Stimulated activated CD4-positive, alpha-beta T cell treated with anti-CD3 and anti-CD28 coated beads, Interleukin-15, amount 100 ng/mL, for 1 hour (primary cell): ENCODE measurements at regions not wholly inside any gene's neighbourhood (a gene's known extent, or its start where the extent isn't known, plus 50 kb on each side); places are given as distances from the start of the nearest gene placed in this dataset.

Source experiments
- DNase-seq, 2 donors: peaks; one replicate each; pipeline ENCODE4 v3.0.0-alpha.2; 2020; ENCODE audit warnings: low read depth in 1 of 2, low spot score in 1 of 2

DNA sequence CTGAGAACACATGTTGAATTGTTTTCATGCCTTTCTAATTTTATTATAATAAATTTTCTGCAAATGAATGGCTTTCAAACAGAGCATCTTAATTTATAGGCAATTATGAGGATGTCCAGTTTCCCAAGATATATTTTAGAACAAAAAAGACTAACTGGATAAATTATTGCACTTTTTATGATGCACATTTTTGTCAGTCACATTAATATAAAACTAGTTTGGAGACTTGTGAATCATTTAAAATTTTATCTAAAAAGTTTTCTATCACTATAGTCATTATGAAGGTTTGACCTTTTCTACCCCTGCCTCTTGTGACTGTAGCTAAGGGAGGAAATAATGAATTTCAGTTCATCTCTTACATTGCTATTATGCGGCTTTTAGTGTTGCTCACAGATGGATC lies 393.8 kb downstream of the TAF11L14 start:
- no peak for DNase-seq

- no peak for DNase-seq
These were observed 398.5 kb downstream of the TAF11L14 start for GRCh38 chr5:18032744-18033143.

DNA sequence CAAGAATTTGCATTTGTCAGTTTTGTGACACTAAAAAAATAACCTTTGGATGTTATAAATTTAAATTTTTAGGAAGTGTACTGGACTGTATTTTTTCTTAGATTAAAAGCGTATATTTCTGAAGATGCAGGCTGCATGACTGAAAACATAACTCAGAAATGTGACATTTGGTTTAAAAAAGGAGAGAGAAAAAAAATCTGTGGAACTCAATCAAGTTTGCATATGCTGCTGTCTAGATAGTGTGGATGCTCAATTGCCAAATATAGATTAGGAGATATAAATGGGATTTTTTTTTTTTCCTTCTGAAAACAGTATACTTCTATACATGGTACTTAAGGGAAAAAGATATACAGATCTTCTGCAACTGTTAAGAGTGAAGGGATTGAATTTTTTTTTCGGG lies 402.3 kb downstream of the TAF11L14 start:
- no peak for DNase-seq

DNA sequence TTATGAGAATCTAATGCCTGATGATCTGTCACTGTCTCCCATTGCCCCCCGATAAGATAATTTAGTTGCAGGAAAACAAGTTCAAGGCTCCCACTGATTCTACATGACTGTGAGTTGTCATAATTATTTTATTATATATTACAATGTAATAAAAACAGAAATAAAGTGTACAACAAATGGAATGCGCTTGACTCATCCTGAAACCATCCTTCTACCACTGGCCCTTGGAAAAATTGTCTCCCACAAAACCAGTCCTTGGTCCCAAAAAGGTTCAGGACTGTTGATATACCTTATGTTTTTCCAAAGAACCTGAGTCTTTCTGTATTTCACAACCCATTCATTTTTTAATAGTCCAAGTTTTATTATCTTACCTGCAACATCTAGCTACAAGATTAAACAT lies 403.5 kb downstream of the TAF11L14 start:
- no peak for DNase-seq

DNA sequence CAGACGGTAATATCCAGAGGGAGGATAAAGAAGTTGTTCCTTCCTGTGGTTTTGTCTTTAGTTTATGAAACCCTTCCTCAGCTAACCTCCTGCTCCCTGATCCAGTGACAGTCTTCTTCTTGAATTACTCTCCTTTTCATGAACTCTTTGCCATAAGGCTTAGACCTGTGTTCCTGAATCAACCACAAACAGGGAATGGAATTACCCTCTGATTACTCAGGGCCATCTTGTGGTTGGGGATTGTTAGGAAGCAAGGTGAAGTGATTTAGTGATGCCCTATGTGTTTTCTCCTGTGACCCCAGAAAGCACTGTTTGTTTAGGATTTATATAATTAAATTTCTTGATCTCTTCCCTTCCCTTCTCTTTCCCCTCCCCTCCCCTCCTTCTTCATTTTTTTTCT lies 409.1 kb downstream of the TAF11L14 start:
- DNase-seq, result no peak

DNA sequence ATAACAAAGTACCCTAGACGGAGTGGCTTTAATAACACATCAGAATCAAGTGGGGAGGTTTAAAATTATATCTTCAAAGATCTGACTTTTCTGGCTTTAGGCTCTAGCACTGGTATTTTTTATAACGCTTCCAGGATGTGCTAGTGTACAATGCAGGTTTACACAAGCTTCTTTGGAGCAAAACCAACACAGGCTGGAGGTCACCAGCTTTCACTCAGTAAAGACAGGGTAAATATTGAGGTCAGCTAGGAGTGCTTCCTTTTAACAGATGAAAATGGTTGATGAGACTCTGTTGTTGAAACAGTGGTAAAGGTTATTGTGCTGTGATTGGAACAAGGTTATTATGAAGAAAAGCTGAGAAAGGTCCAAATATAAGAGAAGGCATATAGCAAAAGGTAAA lies 414.2 kb downstream of the TAF11L14 start:
- no peak for DNase-seq

DNA sequence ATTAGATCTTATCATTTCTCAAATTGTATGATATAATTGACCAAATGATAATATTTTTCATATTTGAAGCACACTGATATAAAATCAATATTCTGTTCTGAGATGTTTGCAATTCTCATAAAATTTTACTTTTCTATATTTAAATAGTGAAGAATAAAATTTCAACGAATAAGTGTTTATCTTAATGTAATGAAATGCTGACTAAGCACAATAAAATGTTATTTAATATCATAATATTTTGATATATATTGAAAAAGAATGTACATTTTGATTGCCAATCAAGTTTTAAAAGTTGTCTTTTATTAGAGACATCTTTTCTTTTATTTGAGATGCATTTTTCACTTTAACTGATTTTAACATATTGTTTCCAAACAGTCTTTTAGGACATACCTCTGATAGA lies 416.1 kb downstream of the TAF11L14 start:
- DNase-seq, result no peak

DNA sequence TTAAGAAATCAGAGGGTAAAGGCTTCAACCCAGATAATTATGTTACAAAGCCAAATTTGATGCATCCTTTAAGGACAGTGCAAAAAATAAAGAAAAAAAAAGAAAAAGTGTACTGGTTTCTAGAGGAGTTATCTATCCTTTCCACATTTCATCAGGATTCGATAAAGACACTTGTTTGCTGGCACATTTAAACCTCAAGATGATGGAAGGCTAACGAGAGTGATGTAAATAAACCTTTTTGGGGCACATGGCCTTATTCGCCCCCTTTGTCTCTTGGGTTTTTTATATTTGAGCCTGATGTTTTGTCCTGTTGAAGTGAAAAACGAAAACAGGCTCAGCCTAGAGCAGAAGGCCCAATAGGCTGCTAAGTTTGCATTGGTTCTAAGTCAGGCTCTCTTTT lies 416.5 kb downstream of the TAF11L14 start:
- no peak for DNase-seq

- DNase-seq, result no peak
These were observed 417.7 kb downstream of the TAF11L14 start for GRCh38 chr5:18051953-18052352.

- DNase-seq, result no peak
These were observed 418.3 kb downstream of the TAF11L14 start for GRCh38 chr5:18052569-18052968.

DNA sequence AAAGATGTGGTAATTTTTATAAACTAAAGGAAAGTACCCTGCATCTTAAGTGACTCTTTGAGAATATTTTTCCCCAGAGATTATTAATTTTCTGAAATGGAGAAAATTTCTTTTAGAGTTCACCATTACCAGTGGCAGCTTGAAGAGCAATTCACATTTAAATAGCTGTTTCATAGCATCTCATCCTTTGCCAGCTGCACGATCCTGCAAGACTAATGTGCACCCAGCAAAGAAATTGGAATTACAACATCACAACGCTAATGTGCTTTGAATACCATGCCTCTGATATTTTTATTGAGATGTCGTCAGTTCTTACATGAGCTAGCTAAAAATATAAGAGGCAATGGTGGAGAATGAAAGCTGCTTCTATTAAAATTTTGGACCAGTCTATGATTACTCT lies 423.5 kb downstream of the TAF11L14 start:
- DNase-seq, result no peak

DNA sequence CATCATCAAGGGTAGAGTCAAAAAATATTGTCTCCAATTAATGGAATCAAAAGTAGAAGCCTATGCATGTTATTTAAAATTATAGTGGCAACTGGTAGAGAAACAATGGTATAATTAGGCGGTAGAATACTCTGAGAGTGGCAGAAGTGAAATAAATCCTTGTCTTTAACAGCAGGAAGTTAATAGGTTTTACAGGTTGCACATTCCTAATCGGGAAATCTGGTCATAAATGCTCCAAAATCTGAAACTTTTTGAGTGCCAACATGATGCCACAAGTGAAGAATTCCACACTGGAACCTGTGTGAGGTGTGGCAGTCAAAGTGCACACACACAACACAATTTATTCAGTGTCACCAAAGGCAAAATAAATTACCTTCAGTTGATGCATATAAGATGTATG lies 433.4 kb downstream of the TAF11L14 start:
- no peak for DNase-seq

DNA sequence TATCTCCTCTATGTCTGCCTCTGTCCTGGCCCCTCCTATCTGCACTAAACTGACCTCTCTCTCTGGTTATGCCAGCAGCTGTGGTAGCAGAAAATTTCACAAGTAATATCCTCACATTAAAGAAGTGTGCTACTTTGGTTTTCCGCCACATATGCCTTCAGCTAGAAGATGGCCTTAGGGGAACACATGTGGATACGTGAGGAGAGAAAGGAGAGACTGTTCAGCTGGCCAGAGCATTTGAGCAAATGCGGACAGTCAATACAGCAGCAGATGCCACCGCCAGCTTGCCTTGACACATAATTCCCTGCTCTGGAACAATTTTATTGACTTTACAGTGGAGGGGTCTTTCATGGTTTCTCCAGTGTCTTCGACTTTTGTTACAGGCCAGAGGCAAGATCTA lies 434.6 kb downstream of the TAF11L14 start:
- no peak for DNase-seq

DNA sequence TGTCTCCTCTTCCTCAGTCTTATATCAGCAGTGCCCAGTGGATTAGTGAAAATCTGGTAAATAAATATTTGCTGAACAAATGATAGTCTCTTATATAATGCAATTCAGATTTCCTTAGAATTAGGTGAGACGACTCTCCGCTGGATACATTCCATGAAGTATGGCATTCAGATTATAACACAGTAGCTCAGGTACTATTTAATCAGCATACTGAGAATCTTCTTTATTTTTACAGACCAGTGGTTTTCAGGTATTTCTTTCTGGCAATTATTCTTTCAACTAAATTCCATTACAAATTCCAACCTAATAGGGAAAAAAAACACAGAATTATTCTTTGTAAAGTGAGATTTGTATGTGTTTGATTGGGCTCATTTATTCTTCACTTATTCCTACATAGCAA lies 435.5 kb downstream of the TAF11L14 start:
- DNase-seq, result no peak

- no peak for DNase-seq
These were observed 438.3 kb downstream of the TAF11L14 start for GRCh38 chr5:18072600-18072999.

DNA sequence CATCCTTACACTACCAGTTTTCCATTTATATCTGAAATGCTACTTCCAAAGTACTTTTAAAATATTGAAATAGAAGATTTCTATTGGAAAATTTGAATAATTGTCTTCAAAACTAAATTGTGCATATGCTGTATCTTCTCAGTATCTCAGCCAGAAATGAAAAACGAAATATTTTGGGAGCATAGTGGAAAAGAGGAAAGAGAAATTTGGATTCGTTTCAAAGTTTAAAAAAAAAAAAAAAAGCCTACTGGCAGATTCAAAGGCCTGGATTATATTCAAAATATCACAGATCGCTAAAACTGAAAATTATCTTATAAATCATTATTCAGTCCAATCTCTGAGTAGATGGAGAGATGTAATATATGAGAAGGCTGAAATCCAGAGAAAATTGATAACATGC lies 440.7 kb downstream of the TAF11L14 start:
- DNase-seq, result no peak

DNA sequence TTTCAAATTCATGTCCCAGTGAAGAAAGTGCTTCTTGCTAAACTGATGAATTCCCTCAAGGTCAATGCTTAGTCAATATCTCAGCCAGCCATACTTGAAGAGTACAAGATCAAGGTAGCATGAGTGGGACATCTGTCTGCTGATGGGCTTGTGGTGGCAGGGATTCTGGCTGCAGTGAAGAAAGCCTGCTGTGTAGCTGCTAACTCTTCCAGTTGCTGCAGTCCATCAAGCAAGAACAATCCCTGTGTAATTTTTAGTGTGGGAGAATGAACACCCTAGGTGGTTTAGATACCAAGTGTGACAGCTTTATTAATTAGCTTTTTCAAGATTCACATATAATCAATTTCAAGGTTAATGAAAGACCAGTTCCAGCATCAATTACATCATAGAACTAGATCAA lies 443.9 kb downstream of the TAF11L14 start:
- DNase-seq, result no peak

- DNase-seq, result no peak
These were observed 445.6 kb downstream of the TAF11L14 start for GRCh38 chr5:18079831-18080230.

DNA sequence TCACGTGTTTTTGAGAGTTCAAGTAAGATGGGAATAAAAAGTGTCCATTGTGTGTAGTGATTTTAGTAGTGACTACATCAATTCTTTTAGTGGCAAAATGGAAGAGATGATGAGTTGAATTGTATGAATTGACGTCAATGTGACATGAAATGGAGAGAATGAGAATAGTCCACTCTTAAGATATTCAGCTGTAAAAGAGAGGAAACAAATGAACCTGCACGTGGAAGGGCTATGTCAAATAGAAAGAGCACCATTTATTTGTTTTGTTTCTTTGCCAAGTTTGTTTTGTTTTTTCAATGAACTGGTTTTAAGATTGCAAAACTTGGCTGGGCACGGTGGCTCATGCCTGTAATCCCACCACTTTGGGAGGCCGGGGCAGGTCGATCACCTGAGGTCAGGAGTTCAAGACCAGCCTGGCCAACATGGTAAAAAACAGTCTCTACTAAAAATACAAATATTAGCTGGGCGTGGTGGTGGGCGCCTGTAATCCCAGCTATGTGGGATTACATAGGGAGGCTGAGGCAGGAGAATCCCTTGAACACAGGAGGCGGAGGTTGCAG lies 453.8 kb downstream of the TAF11L14 start:
- no peak for DNase-seq

- DNase-seq, result no peak
These were observed 455.9 kb downstream of the TAF11L14 start for GRCh38 chr5:18090177-18090576.

DNA sequence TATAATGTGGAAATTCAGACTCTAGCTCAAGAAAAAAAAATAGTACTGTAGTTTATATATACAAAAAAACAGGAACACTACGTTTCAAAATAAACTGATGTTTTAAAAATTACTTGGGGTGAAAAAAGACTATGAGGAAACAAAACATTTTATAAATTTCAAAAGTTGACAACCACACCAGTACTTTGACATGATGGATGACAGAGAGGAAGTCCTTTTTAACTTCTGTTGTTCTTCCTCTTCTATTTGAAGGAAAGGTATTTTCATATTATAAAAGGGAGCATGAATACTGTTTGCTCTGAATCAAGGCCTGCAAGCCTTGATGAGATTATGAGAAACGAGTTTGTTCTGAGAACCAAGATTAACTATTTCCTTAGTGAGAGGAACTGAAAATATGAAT lies 456.9 kb downstream of the TAF11L14 start:
- no peak for DNase-seq

DNA sequence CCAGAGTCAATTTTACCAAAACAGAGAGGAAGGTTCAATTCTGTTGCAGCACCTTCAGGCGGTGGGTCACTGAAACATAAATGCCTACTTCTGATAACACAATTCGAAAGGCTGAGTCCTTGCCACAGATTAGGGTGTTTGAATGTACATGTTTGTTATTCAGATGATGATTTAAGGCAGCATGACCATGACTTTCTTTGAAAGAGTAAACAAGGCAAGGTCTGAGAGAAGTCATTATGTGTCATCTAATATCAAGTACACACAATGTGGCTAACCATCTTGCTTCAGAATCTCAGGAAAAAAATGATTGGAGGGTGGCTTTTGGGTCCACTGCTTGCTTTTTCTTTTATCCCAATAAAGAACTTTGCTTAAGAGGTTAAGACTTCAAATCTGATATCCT lies 457.5 kb downstream of the TAF11L14 start:
- no peak for DNase-seq

GRCh38 chr5:18095061-18095460 lies 460.8 kb downstream of the TAF11L14 start:
- no peak for DNase-seq

DNA sequence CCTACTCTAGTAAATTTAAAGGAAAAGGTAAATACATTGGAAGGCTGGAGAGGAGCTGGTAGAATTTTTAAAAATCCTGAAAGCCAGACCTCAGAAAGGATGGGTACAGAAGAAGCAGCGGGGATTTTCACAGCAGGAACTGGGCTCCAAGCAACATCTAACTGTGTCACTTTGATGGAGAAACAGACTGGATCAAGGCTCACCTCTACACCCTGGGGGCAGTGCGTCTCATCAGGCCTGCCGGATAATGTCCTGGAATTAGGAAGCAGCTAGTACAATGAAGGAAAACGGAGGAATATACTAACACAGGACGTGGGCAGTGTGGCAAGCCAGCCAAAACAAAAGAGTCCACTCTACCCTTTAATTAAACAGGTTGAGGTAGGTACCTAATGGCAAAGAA lies 463.6 kb downstream of the TAF11L14 start:
- DNase-seq, result no peak
